A204.1 (cell line): ENCODE measurements at regions not wholly inside any gene's neighbourhood (a gene's known extent, or its start where the extent isn't known, plus 50 kb on each side); places are given as distances from the start of the nearest gene placed in this dataset.
"Not testable (repeated sequence)": the region's sequence is repeated elsewhere in the genome, so short reads cannot be mapped to it uniquely, and the experiment has no call there.

Source experiments
- FAIRE-seq: peaks from 2 replicates; lab custom pipeline; 2012; peaks lifted over from hg19 to GRCh38; lab: Jason Lieb, UNC

DNA sequence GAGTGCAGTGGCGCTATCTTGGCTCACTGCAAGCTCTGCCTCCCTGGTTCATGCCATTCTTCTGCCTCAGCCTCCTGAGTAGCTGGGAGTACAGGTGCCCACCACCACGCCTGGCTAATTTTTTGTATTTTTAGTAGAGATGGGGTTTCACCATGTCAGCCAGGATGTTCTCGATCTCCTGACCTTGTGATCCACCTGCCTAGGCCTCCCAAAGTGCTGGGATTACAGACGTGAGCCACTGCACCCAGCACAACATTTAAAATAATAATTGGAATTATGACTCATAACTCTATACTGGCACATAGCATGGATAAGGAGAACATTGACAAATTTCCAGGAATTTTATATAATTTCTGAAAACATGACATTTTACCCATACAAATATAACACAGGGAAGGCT lies 54.2 kb downstream of the DBET start:
- FAIRE-seq = not testable (repeated sequence)

DNA sequence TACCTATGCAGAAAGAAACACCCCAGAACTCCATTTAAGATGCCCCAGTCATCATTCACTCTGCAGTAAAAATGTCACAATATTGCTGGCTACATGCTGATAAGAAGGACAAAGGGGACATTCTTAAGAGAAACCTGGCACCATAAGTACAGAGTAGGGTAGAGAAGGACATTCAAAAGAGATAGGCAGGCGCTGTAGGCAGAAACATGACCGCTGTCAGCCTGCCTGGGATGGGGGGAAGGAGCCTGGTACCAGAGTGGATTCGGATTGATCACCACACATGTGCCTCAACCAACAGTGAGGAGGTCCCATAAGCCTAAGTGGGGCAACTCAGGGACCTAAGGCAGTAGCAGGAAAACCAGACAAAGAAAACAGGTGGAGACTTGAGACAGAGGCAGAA lies 54.1 kb upstream of the DUX4 start:
- FAIRE-seq = not testable (repeated sequence)

DNA sequence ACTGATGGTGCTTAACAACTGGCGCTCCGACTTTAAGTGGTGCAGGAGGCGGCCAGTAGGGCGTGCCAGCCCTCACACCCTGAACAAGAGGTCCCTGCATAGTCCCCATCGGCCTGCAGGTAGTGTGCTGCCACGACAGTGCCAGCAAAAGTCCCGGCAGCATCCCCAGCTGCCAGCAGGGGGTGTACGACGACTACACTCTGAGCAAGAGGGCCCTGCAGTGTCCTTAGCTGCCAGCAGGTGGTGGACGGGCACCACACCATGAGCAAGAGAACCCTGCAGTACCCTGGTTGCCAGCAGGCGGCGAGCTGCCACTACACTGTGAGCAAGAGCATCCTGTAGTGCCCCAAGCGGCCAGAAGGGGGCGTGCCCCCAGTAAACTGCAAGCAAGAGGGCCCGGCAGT lies 53.5 kb upstream of the DUX4 start:
- not testable (repeated sequence) for FAIRE-seq

DNA sequence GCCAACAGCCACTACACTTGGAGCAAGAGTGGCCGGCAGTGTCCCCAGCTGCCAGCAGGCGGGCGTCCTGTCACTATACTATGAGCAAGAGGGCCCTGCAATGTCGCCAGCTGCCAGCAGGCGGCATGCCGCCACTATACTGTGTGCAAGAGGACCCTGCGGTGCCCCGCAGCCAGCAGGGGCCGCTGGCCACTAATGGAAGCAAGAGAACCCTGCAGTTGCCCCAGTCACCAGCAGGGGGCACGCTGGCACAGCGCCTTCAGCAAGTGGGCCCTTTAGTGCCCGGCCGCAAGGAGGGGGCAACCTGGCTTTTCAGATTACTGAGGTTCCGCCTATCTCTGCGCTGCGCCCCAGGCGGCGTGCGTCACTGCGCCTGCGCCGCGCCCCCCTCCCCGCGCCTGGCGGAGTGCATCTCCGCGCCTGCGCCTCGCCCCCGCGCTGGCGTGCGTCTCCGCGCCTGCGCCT lies 53.0 kb upstream of the DUX4 start:
- not testable (repeated sequence) for FAIRE-seq

DNA sequence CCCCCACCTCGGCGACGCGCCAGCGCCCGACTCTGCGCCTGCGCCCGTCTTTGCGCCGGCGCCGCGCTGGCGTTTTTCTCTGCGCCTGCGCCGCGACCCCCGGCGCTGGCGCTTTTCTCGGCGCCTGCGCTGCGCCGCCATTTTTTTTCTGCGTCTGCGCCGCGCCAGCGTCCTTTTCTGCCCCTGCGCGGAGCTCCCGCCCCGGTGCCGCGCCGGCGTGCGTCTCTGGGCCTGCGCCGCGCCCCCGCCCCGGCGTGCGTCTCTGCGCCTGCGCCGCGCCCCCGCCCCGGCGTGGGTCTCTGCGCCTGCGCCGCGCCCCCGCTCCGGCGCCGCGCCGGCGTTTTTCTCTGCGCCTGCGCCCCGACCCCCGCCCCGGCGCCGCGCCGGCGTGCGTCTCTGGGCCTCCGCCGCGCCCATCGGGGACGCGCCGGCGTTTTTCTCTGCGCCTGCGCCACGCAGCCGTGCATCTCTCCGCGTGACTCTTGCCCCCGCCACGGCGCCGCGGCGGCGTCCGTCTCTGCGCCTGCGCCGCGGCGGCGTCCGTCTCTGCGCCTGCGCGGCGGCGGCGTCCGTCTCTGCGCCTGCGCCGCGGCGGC lies 52.4 kb upstream of the DUX4 start:
- FAIRE-seq = not testable (repeated sequence)

DNA sequence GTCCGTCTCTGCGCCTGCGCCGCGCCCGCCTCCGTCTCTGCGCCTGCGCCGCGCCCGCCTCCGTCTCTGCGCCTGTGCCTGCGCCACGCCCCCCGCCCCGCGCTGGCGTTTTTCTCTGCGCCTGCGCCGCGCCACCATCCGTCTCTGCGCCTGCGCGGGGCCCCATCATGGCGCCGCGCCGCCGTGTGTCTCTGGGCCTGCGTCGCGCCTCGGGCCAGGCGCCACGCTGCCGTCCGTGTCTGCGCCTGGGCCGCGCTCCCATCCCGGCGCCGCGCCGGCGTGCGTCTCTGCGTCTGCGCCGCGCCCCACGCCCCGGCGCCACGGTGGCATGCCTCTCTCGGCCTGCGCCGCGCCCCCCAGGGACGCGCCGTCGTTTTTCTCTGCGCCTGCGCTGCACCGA lies 51.8 kb upstream of the DUX4 start:
- FAIRE-seq = no peak

DNA sequence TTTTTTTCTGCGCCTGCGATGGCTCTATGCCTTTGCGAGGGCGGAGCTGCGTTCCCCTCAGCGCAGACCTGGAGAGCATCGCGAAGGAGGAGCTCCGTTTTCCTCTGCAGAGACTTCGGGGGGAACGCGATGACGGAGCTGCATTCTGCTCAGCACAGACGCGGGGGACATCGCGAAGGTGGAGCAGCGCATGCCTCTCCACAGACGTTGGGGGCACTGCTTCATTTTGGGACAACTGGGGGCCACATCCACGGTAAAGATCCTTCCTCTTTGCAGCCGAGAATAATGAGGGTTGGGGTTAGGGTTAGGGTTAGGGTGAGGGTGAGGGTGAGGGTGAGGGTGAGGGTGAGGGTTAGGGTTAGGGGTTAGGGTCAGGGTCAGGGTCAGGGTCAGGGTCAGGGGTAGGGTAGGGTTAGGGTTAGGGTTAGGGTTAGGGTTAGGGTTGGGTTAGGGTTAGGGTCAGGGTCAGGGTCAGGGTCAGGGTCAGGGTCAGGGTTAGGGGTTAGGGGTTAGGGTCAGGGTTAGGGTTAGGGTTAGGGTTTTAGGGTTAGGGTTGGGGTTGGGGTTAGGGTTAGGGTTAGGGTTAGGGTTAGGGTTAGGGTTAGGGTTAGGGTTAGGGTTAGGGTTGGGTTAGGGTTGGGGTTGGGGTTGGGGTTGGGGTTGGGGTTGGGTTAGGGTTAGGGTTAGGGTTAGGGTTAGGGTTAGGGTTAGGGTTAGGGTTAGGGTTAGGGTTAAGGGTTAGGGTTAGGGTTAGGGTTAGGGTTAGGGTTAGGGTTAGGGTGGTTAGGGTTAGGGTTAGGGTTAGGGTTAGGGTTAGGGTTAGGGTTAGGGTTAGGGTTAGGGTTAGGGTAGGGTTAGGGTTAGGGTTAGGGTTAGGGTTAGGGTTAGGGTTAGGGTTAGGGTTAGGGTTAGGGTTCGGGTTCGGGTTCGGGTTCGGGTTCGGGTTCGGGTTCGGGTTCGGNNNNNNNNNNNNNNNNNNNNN lies 51.1 kb upstream of the DUX4 start:
- FAIRE-seq = peak; percentile 68
